ENCODE measurements at regions not wholly inside any gene's neighbourhood (a gene's known extent, or its start where the extent isn't known, plus 50 kb on each side); places are given as distances from the start of the nearest gene placed in this dataset.

GRCh38 chr20:24151621-24152294, 163.2 kb upstream of the GGTLC1 start:
- H3K4me3 ChIP-seq = no peak overlapping the region
- CTCF ChIA-PET (ENCODE audit: low intra/inter-chr PET ratio) = no interaction called here

More at GRCh38 chr20:24151621-24152294, 163.2 kb upstream of the GGTLC1 start:
- Histone ChIP-seq H3K4me2 (ENCODE audit: insufficient read depth, low read length) (no peak overlapping the region), H3K36me3 (ENCODE audit: control insufficient read depth, insufficient read depth, low read length) (no peaks in the 10 kb centered on the region), H3K79me2 (ENCODE audit: control insufficient read depth, insufficient read depth, low read length) (no peaks in the 10 kb centered on the region), H3K4me1 (replicated peaks in 1 of 2; ENCODE audit: control insufficient read depth in 2 of 2, insufficient read depth in 2 of 2, low read length in 2 of 2) (no peaks in the 10 kb centered on the region), H4K20me1 (replicated peaks; ENCODE audit: control insufficient read depth, insufficient read depth, low read length) (no peaks in the 10 kb centered on the region; the same call in 1 of the 2 replicates), H3K27me3 (ENCODE audit: control insufficient read depth in 2 of 2, insufficient read depth in 2 of 2, low read length in 2 of 2) (no peaks in the 10 kb centered on the region), H3K9me1 (ENCODE audit: control insufficient read depth, insufficient read depth, low read length) (no peaks in the 10 kb centered on the region), H3K27ac (ENCODE audit: extremely low read depth, low read depth, low read length) (no peak overlapping the region), H3K9me3 (replicated peaks; ENCODE audit: control insufficient read depth, insufficient read depth, low read depth, low read length) (no peaks in the 10 kb centered on the region), H3K9ac (ENCODE audit: insufficient read depth in 1 of 2, low read depth in 2 of 2, low read length in 2 of 2) (no peak overlapping the region), H2AFZ (ENCODE audit: low read depth, low read length) (no peak overlapping the region)
- no peak for ATAC-seq
- in situ Hi-C loops (cut with MboI) = loop anchor here (25.0 kb wide), 1 partner anchor 761 kb away; no protein-coding TSS in a partner anchor
- intact Hi-C loops (cut with micrococcal nuclease) = no loop called here
- TF ChIP-seq ZKSCAN8 (CRISPR knock-in tag; IDR thresholded peaks at IDR 0.05) (no peak), NCOA2 (IDR thresholded peaks at IDR 0.05; ENCODE audit: partially characterized antibody in 2 of 2) (no peak), ZNF175 (CRISPR knock-in tag; IDR thresholded peaks at IDR 0.05; ENCODE audit: low read depth) (no peak), U2AF2 (optimal IDR thresholded peaks at IDR 0.05; ENCODE audit: low read depth, low read length) (no peak), NCOA1 (IDR thresholded peaks at IDR 0.05; ENCODE audit: low read depth) (no peak), SMARCA5 (IDR thresholded peaks at IDR 0.05) (no peak), BRD9 (IDR thresholded peaks at IDR 0.05; ENCODE audit: low read depth, partially characterized antibody) (no peak)
- TF ChIP-seq, protein P1, sequence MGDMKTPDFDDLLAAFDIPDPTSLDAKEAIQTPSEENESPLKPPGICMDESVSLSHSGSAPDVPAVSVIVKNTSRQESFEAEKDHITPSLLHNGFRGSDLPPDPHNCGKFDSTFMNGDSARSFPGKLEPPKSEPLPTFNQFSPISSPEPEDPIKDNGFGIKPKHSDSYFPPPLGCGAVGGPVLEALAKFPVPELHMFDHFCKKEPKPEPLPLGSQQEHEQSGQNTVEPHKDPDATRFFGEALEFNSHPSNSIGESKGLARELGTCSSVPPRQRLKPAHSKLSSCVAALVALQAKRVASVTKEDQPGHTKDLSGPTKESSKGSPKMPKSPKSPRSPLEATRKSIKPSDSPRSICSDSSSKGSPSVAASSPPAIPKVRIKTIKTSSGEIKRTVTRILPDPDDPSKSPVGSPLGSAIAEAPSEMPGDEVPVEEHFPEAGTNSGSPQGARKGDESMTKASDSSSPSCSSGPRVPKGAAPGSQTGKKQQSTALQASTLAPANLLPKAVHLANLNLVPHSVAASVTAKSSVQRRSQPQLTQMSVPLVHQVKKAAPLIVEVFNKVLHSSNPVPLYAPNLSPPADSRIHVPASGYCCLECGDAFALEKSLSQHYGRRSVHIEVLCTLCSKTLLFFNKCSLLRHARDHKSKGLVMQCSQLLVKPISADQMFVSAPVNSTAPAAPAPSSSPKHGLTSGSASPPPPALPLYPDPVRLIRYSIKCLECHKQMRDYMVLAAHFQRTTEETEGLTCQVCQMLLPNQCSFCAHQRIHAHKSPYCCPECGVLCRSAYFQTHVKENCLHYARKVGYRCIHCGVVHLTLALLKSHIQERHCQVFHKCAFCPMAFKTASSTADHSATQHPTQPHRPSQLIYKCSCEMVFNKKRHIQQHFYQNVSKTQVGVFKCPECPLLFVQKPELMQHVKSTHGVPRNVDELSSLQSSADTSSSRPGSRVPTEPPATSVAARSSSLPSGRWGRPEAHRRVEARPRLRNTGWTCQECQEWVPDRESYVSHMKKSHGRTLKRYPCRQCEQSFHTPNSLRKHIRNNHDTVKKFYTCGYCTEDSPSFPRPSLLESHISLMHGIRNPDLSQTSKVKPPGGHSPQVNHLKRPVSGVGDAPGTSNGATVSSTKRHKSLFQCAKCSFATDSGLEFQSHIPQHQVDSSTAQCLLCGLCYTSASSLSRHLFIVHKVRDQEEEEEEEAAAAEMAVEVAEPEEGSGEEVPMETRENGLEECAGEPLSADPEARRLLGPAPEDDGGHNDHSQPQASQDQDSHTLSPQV (IDR thresholded peaks at IDR 0.05) = no peak
- WGBS (ENCODE audit: insufficient coverage, low coverage, missing lambda C conversion rate) = 0% methylated on average over 6 of the region's 6 CpGs
- DNase-seq (ENCODE audit: extremely low read depth in 1 of 4, low spot score in 3 of 4) = no peak
- no TSS peak for BruUV-seq (replicated peaks)
- POLR2A ChIA-PET = no interaction called here
- no peak for FAIRE-seq

All from K562 (cell line).